ENCODE measurements at regions not wholly inside any gene's neighbourhood (a gene's known extent, or its start where the extent isn't known, plus 50 kb on each side); places are given as distances from the start of the nearest gene placed in this dataset.
"Not testable (repeated sequence)": the region's sequence is repeated elsewhere in the genome, so short reads cannot be mapped to it uniquely, and the experiment has no call there.

DNA sequence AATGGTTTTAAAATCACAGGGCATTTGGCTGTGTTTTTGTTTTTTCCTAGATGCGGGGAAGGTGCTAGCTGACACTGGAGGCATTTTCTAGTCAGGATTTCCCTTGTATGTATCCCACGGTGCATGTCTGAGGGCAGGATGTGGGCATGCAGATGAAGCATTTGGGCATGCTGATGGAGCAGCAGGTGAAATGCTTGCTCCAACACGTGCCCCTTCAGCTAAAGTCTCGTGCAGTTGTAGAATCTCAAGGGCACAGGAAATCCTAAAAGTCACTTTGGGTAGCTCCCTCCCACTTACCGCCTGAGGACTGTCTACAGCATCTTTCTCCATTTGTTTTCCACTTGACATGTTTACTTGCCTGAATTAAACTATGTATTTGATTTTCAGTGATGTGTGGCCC lies 429.4 kb upstream of the B3GAT1 start:
- no peak for DNase-seq

- DNase-seq: no peak
These were observed 428.9 kb upstream of the B3GAT1 start for GRCh38 chr11:134840945-134841344.

DNA sequence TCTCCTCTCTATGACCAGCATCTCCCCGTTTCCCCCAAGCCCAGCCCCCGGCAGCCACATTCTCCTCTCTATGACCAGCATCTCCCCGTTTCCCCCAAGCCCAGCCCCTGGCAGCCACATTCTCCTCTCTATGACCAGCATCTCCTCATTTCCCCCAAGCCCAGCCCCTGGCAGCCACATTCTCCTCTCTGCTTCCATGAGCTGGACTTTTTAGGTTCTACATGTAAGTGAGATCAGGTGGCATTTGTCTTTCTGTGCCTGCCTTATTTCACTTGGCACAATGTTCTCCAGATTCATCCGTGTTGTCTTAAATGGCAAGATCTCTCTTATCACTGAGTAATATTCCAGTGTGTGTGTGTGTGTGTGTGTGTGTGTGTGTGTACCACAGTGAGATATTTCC lies 428.1 kb upstream of the B3GAT1 start:
- not testable (repeated sequence) for DNase-seq

DNA sequence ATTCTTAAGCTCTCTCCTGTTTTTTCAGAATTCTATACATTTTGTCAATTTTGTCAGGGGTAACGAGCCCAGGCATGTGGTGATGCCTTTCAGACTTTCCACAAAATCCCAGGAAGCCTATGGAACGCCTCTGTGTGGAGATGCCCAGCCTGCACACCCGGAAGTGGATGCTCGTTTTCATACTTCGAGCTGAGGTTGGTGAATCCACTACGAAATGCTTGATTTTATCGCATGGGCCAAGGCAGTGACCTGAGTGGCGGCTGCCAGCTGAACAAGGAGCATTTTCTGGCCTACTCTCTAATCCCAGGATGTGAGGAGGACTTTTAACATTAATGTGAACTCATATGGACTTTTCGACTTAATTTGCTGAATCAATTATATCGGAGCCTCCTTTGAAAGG lies 426.7 kb upstream of the B3GAT1 start:
- no peak for DNase-seq

GRCh38 chr11:134837887-134838232 lies 425.8 kb upstream of the B3GAT1 start:
- DNase-seq: no peak

GRCh38 chr11:134837166-134837886 lies 425.3 kb upstream of the B3GAT1 start:
- DNase-seq: no peak

DNA sequence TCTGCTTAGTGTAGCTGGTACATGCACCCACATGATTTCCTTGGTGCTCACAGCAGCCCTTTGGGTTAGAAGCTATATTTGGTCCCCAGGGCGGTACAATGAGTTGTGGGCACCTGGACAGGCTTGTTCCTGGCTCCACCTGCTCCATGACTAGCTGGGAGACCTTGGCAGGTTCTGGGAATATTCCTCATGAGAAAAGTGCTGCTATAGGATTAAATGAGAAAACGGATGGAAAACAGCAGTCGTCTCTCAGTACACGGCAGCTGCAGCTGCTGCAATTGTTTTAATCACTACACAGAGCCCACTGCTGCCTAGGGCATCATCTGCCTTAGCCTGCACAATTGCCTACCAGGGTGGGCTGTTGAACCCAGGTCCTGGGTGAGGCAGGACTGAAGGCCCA lies 424.5 kb upstream of the B3GAT1 start:
- DNase-seq: no peak

DNA sequence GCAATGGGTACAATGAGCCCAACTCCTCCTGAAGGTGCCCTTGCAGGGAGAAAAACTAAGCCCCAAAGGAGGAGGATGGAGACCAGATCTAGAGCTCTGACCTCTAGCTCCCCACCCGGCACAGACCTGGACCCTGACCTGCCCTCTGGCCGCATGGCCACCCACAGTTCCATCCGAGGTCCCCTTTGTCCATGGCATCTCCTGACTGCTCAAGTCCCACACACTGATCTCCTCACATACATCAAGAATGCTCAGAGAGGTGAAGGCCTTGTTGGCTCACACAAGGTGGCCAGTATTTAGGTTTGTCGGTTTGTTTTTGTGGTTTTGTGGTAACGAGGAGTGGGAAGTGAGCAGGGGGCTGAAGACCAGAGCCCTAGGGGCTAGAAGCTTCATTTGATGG lies 423.5 kb upstream of the B3GAT1 start:
- no peak for DNase-seq

- DNase-seq: no peak
These were observed 418.3 kb upstream of the B3GAT1 start for GRCh38 chr11:134830312-134830711.

GRCh38 chr11:134823970-134824369 lies 411.9 kb upstream of the B3GAT1 start:
- no peak for DNase-seq

- DNase-seq: no peak
These were observed 410.9 kb upstream of the B3GAT1 start for GRCh38 chr11:134822897-134823296.

GRCh38 chr11:134821422-134821821 lies 409.4 kb upstream of the B3GAT1 start:
- DNase-seq: no peak

DNA sequence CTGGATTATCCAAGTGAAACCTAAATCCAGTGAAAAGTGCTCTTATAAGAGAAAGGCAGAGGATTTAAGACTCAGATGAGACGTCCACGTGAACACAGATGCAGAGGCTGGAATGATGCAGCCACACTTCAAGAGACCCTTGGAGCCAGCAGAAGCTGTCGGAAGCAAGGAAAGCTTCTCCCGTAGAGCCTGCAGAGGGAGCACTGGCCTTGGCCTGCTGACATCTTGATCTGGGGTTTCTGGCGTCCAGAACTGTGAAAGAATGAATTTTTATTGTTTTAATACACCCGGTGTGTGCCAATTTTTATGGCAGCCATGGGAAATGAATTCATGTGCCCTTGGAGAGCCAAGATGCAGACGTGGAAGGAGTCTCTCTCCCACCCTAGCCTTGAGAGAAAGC lies 407.0 kb upstream of the B3GAT1 start:
- DNase-seq: no peak

DNA sequence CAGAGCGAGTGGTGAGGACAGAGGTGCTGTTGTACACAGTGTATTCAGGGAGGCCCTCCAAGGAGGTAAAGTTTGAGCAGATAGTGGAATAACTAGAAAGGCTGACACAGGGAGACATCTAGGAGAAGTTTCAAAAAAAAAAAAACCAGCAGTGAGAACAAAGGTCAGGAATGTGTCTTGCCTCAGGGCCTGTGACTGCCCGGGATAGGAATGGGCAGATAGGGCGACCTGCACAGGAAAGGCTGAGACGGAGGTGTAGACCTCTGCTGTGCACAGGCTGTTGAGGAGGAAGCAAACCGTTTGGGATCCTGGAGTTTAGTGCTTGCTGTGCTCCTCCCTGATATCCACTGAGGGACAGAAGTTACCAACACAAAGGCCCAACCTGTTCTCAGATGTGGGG lies 406.5 kb upstream of the B3GAT1 start:
- DNase-seq: no peak

DNA sequence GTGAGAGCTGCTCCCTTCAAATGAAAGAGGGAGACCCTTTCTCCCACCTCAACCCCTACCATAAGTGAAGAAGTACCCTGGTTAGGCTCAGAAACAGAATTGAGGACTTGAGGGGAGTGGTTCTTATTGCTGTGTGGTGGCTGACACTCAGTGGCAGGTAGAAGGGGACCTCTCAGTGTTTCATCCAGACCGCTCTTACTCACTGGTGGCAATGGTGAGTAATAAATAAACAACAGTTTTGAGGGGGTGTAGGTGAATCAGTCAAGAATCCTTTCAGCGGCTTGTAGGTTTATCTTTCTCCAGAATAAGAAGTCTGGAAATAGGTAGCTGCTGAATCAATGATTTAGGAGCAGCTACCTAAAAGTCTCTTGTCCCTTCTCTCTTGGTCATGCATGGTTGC lies 403.4 kb upstream of the B3GAT1 start:
- no peak for DNase-seq

GRCh38 chr11:134807997-134808396 lies 396.0 kb upstream of the B3GAT1 start:
- no peak for DNase-seq

DNA sequence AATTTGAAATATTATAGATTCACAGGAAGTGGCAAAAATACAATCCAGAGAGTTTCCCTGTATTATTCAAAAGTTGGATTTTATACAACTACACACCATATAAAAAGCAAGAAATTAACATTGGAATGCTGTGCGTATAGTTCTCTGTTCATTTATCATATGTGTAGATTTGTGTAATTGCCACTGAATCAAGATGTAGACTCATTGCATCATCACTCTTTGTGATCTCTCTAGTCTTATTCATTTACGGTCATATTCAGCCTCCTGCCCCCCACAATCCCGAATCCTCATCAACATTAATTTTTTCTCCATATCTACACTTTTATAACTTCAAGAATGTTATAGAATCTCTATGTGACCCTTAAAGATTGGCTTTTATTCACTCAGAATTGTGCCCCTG lies 390.6 kb upstream of the B3GAT1 start:
- DNase-seq: no peak

- no peak for DNase-seq
These were observed 390.1 kb upstream of the B3GAT1 start for GRCh38 chr11:134802116-134802515.

DNA sequence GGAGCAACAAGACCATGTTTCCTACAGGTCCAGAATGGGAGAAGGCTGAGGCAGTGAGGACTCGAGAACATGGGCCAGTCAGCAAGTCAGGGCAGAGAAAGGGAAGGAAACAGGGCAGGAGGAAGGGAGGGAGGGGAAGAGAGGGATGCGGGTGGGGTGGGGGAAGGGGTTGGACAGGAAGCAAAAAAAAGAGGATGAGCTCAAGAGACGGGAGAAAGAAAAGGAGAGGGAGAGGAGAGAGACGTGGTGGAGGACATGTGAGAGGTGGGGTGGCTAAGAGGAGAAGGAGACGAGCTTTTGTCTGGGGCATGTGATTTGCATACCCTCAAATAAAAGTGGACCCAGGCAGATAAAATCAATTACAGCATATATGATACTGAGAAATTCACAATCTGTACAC lies 389.5 kb upstream of the B3GAT1 start:
- DNase-seq: no peak

- no peak for DNase-seq
These were observed 388.8 kb upstream of the B3GAT1 start for GRCh38 chr11:134800826-134801225.

DNA sequence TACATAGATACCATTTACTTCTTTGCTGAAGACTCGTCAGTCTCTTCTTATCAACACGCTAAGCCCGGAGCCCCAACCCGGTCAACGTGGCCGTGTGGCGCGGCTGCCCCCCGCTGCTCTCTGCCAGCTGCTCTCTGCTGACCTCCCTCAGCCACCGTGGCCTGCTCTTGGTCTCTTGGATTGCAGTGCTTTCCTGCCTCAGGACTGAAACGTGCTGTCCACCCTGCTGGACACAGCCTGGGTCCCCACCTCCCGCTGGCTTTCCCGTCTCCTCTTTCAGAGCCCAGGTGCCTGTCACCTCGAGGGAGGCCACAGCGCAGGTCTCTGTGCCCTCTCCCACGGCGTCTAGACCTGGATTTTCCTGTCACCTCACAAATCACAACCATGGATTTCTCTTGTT lies 388.1 kb upstream of the B3GAT1 start:
- DNase-seq: no peak

DNA sequence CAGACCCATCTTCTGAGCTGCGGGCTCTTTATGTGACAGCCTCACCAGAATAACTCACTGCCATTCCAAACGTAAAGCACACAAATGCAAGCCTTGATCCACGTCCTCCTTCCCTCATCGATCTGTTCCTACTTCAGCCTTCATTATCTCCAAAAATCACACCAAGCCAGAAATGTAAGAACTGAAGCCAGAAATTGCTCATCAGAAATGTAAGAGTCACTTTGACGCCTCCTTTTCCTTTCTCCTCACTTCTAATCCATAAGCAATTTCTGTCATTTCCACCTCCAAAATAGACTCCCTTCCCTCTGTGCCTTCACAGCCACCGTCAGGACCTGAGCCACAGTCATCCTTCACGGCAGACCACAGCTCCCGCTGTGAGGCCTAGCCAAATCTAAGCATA lies 387.3 kb upstream of the B3GAT1 start:
- no peak for DNase-seq

- no peak for DNase-seq
These were observed 385.5 kb upstream of the B3GAT1 start for GRCh38 chr11:134797411-134798089.

DNA sequence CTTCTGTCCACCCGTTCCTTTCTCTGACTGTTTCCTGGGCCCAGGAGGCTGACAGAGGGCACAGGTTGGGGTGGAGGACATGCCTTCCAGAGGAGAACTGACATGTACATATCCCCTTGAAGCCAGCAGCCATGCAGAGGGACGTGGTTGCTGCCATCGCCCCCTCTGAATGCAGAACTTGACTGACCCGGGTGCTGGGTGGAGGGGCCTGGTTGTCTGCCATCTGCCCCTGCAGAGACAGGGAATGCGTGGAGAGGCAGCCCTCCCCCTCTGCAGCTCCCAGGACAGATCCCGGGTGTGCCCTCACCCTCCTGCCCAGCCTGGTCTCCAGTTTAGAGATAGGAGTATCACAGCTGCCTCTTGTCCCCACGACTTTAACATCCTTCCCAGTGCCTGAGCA lies 383.0 kb upstream of the B3GAT1 start:
- DNase-seq: no peak

DNA sequence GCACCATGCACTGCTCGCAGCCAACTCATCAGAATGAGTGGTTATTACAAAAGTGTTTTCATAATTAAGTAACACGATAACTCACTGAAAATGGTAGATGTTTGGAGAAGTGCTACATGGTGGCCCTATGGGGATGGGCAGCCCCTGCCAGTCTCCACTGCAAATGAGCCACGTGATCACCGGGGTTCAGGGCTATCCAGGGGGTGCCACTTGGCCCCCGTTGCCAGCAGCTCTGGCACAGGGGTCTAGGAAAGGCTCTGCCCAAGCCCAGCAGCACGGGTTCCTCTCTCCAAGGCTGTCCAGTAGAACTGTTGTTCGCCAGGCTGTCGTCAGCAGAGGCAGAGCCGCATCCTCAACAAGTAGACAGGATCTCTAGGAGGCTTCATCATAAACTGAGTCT lies 382.1 kb upstream of the B3GAT1 start:
- no peak for DNase-seq
